Muscle of back (tissue), 3 donors: ENCODE measurements at regions not wholly inside any gene's neighbourhood (a gene's known extent, or its start where the extent isn't known, plus 50 kb on each side); places are given as distances from the start of the nearest gene placed in this dataset.

Experiments used
- DNase-seq, 3 donors: peaks; one replicate each; pipeline versions ENCODE4 v3.0.0 to v3.0.0-alpha.2; 2013

GRCh38 chr11:90774727-90775566 is 552.1 kb upstream of the CHORDC1 start:
- no peak for DNase-seq

GRCh38 chr11:90770007-90770406 is 547.2 kb upstream of the CHORDC1 start:
- DNase-seq, result no peak

GRCh38 chr11:90766121-90766520 is 543.3 kb upstream of the CHORDC1 start:
- no peak for DNase-seq

GRCh38 chr11:90764691-90765090 is 541.8 kb upstream of the CHORDC1 start:
- no peak for DNase-seq

GRCh38 chr11:90757849-90758494 is 535.1 kb upstream of the CHORDC1 start:
- DNase-seq, result no peak

GRCh38 chr11:90756617-90757016 is 533.8 kb upstream of the CHORDC1 start:
- no peak for DNase-seq

GRCh38 chr11:90753546-90753945 is 530.7 kb upstream of the CHORDC1 start:
- DNase-seq, result no peak

- peak in 1 of 3 donors; percentile 32 for DNase-seq
Measured at GRCh38 chr11:90747057-90747456, 524.2 kb upstream of the CHORDC1 start.

GRCh38 chr11:90744169-90744568 is 521.3 kb upstream of the CHORDC1 start:
- DNase-seq, result no peak

- no peak for DNase-seq
Measured at GRCh38 chr11:90738799-90739198, 516.0 kb upstream of the CHORDC1 start.

- peak in 2 of 3 donors; percentile 1 to 43 for DNase-seq
Measured at GRCh38 chr11:90737444-90738050, 514.7 kb upstream of the CHORDC1 start.

GRCh38 chr11:90732486-90732885 is 509.6 kb upstream of the CHORDC1 start:
- DNase-seq, result no peak

GRCh38 chr11:90723475-90723874 is 500.6 kb upstream of the CHORDC1 start:
- DNase-seq, result no peak

- DNase-seq, result no peak
Measured at GRCh38 chr11:90722552-90723190, 499.8 kb upstream of the CHORDC1 start.

- no peak for DNase-seq
Measured at GRCh38 chr11:90717522-90717921, 494.7 kb upstream of the CHORDC1 start.

GRCh38 chr11:90705661-90706060 is 482.8 kb upstream of the CHORDC1 start:
- DNase-seq, result no peak

- no peak for DNase-seq
Measured at GRCh38 chr11:90704510-90704909, 481.7 kb upstream of the CHORDC1 start.

- no peak for DNase-seq
Measured at GRCh38 chr11:90701716-90702115, 478.9 kb upstream of the CHORDC1 start.

GRCh38 chr11:90700789-90701439 is 478.1 kb upstream of the CHORDC1 start:
- no peak for DNase-seq

- no peak for DNase-seq
Measured at GRCh38 chr11:90699791-90700400, 477.0 kb upstream of the CHORDC1 start.

GRCh38 chr11:90698238-90698637 is 475.4 kb upstream of the CHORDC1 start:
- no peak for DNase-seq
